Stomach (tissue), 8 donors: ENCODE measurements at regions not wholly inside any gene's neighbourhood (a gene's known extent, or its start where the extent isn't known, plus 50 kb on each side); places are given as distances from the start of the nearest gene placed in this dataset.
A peak's percentile ranks its signal among the peaks of the same experiment; 100 is the strongest.

ENCODE experiments used
- DNase-seq, 2 donors: peaks; one replicate each; pipeline versions ENCODE4 v3.0.0 to v3.0.0-alpha.2; 2013 to 2019
- H3K27ac ChIP-seq, 5 donors: fragments of 200-600 bp in 4 of 5; sonication (generic) in 4 of 5; one replicate each; pipeline ENCODE4 v1.5.1; 2013 to 2019; ENCODE audit warnings: mild to moderate bottlenecking in 1 of 5, moderate library complexity in 1 of 5
- H3K27me3 ChIP-seq, 3 donors: fragments of 200-600 bp; sonication (generic); one replicate each; pipeline ENCODE4 v1.5.1; 2017 to 2019; ENCODE audit warnings: mixed run types in 1 of 3
- H3K36me3 ChIP-seq, 4 donors: fragments of 200-600 bp; sonication (generic); 1 replicate in 3 of 4; 2 replicates in 1 of 4; pipeline ENCODE4 v1.5.1; 2016 to 2019
- H3K4me1 ChIP-seq, 4 donors: fragments of 200-600 bp; sonication (generic); one replicate each; pipeline ENCODE4 v1.5.1; 2016 to 2019
- H3K4me3 ChIP-seq, 4 donors: fragments of 200-600 bp; sonication (generic) in 3 of 4; one replicate each; pipeline ENCODE4 v1.5.1; 2016 to 2019; ENCODE audit warnings: mild to moderate bottlenecking in 1 of 4
- H3K9me3 ChIP-seq, 4 donors: fragments of 200-600 bp; sonication (generic); one replicate each; pipeline ENCODE4 v1.5.1; 2016 to 2019
- CTCF ChIP-seq, 7 experiments: fragments of 450-650 bp in 4 of 7; fragments of 200-600 bp in 3 of 7; sonication (generic) in 3 of 7; IDR thresholded peaks; one replicate each; pipeline ENCODE4 v1.5.1; 2016 to 2019; ENCODE audit warnings: antibody characterized with exemption in 7 of 7, control low read depth in 2 of 7, mild to moderate bottlenecking in 1 of 7
- EP300 ChIP-seq: sonication (generic); formaldehyde crosslinking; IDR thresholded peaks from one replicate; pipeline ENCODE4 v1.6.1; 2017; ENCODE audit warnings: antibody characterized with exemption
- POLR2A ChIP-seq, 4 donors: fragments of 450-650 bp; IDR thresholded peaks; one replicate each; pipeline ENCODE4 v1.6.1; 2016; ENCODE audit warnings: antibody characterized with exemption in 4 of 4, control low read depth in 2 of 4, mild to moderate bottlenecking in 1 of 4, moderate library complexity in 1 of 4
- POLR2AphosphoS5 ChIP-seq, 3 donors: sonication (generic); formaldehyde crosslinking; IDR thresholded peaks; one replicate each; pipeline ENCODE4 v1.6.1; 2016; ENCODE audit warnings: antibody characterized with exemption in 3 of 3
- WGBS, 5 donors: extraction: QIAGEN DNeasy Blood & Tissue Kit in 3 of 5; methylation state at CpG; one replicate each; pipeline versions ENCODE4 v1.1.5 to v1.1.7; 2013 to 2018; 5-methylcytosine and 5-hydroxymethylcytosine counted together
- intact Hi-C: fragments of 100-400 bp; cut with DNase I; formaldehyde crosslinking; loops from one replicate; pipeline ENCODE4 v1.15.1; 2023; ENCODE audit warnings: low total_unique reads
- donor health status: healthy with polysubstance abuse.
- donor health status: Bipolar disorder and iron deficiency.
- donor health status: healthy.

GRCh38 chr1:219086956-219087469 is 86.7 kb upstream of the LYPLAL1 start:
- no peak for TF ChIP-seq POLR2A (IDR thresholded peaks at IDR 0.05)
- no peak for TF ChIP-seq POLR2AphosphoS5 (IDR thresholded peaks at IDR 0.05)
- TF ChIP-seq EP300: no peak
- no peak for TF ChIP-seq CTCF (IDR thresholded peaks at IDR 0.05)
- intact Hi-C loops: no loop called here
- Histone ChIP-seq H3K27ac (no peak overlapping the region), H3K36me3 (no peaks in the 10 kb centered on the region), H3K27me3 (no peaks in the 10 kb centered on the region), H3K9me3 (no peaks in the 10 kb centered on the region), H3K4me1 (no peaks in the 10 kb centered on the region), H3K4me3 (no peak overlapping the region)
- WGBS, 5 donors: 0 to 79% (median 44%) methylated on average over 1 of the region's 1 CpG
- no peak for DNase-seq

- peak; percentile 20 to 33 for DNase-seq
These were observed 84.7 kb upstream of the LYPLAL1 start for GRCh38 chr1:219088778-219089557.

GRCh38 chr1:219090607-219091006 is 83.1 kb upstream of the LYPLAL1 start:
- WGBS, 5 donors: 75 to 94% (median 84%) methylated on average over 1 of the region's 1 CpG
- Histone ChIP-seq H3K4me1 (no peaks in the 10 kb centered on the region), H3K36me3 (no peaks in the 10 kb centered on the region), H3K27me3 (no peaks in the 10 kb centered on the region), H3K27ac (no peak overlapping the region), H3K4me3 (no peak overlapping the region), H3K9me3 (peaks cover 0 to 7% (median 0%) of the 10 kb centered on the region in 4 donors)
- DNase-seq: no peak
- TF ChIP-seq POLR2A (IDR thresholded peaks at IDR 0.05) (no peak), POLR2AphosphoS5 (IDR thresholded peaks at IDR 0.05) (no peak), CTCF (IDR thresholded peaks at IDR 0.05) (no peak), EP300 (no peak)
- intact Hi-C loops: no loop called here

More at GRCh38 chr1:219088778-219089557, 84.7 kb upstream of the LYPLAL1 start:
- intact Hi-C loops: no loop called here
- H3K4me3 ChIP-seq: no peak overlapping the region
- no peaks in the 10 kb centered on the region for H3K27me3 ChIP-seq
- peaks cover 0 to 7% (median 0%) of the 10 kb centered on the region in 4 donors for H3K9me3 ChIP-seq
- no peaks in the 10 kb centered on the region for H3K36me3 ChIP-seq
- 78 to 88% (median 85%) methylated on average over 3 to 5 of the region's 5 CpGs for WGBS, 5 donors
- TF ChIP-seq POLR2AphosphoS5 (IDR thresholded peaks at IDR 0.05) (peak in 1 of 3 donors; percentile 12), CTCF (IDR thresholded peaks at IDR 0.05) (no peak), POLR2A (IDR thresholded peaks at IDR 0.05) (no peak), EP300 (no peak)
- H3K27ac ChIP-seq: no peak overlapping the region
- no peaks in the 10 kb centered on the region for H3K4me1 ChIP-seq

GRCh38 chr1:219092206-219092605 is 81.5 kb upstream of the LYPLAL1 start:
- H3K4me1 ChIP-seq: no peaks in the 10 kb centered on the region
- WGBS, 5 donors: 53 to 79% (median 77%) methylated on average over 1 of the region's 1 CpG
- intact Hi-C loops: no loop called here
- TF ChIP-seq POLR2AphosphoS5 (IDR thresholded peaks at IDR 0.05): no peak
- TF ChIP-seq EP300: no peak
- TF ChIP-seq CTCF (IDR thresholded peaks at IDR 0.05): no peak
- no peak for TF ChIP-seq POLR2A (IDR thresholded peaks at IDR 0.05)
- DNase-seq: no peak
- no peaks in the 10 kb centered on the region for H3K27me3 ChIP-seq
- H3K4me3 ChIP-seq: no peak overlapping the region
- H3K27ac ChIP-seq: no peak overlapping the region
- peaks cover 0 to 7% (median 0%) of the 10 kb centered on the region in 4 donors for H3K9me3 ChIP-seq
- H3K36me3 ChIP-seq: no peaks in the 10 kb centered on the region
